RWPE2 (cell line): ENCODE measurements at regions not wholly inside any gene's neighbourhood (a gene's known extent, or its start where the extent isn't known, plus 50 kb on each side); places are given as distances from the start of the nearest gene placed in this dataset.
"Not testable (repeated sequence)": the region's sequence is repeated elsewhere in the genome, so short reads cannot be mapped to it uniquely, and the experiment has no call there.

Experiments
- ATAC-seq: fragments of 200-7000 bp; cut with Tn5 transposase; 3 replicates; pipeline ENCODE4 v1.9.1; 2021; ENCODE audit warnings: low read depth
- DNase-seq: peaks from one replicate; pipeline ENCODE4 v3.0.0-alpha.2; 2020; ENCODE audit warnings: low spot score
- H3K27ac ChIP-seq: fragments of 450-650 bp; 2 replicates; pipeline ENCODE4 v1.5.1; 2017; ENCODE audit warnings: mild to moderate bottlenecking; ENCODE audit not compliant: poor library complexity, severe bottlenecking
- H3K27me3 ChIP-seq: fragments of 250-450 bp; sonication (Bioruptor Pico); 2 replicates; pipeline ENCODE4 v1.5.1; 2021; ENCODE audit warnings: mild to moderate bottlenecking, moderate library complexity; ENCODE audit not compliant: insufficient read depth, poor library complexity, severe bottlenecking
- H3K36me3 ChIP-seq: fragments of 250-450 bp; sonication (Bioruptor Pico); 2 replicates; pipeline ENCODE4 v1.5.1; 2020; ENCODE audit warnings: low read depth, mild to moderate bottlenecking, moderate library complexity
- H3K4me1 ChIP-seq: fragments of 250-450 bp; sonication (Bioruptor Pico); 2 replicates; pipeline ENCODE4 v1.5.1; 2021; ENCODE audit warnings: mild to moderate bottlenecking, moderate library complexity; ENCODE audit not compliant: insufficient read depth, poor library complexity, severe bottlenecking
- H3K4me3 ChIP-seq: fragments of 250-450 bp; sonication (Bioruptor Pico); 2 replicates; pipeline ENCODE4 v1.5.1; 2021; ENCODE audit warnings: mild to moderate bottlenecking, moderate library complexity; ENCODE audit not compliant: severe bottlenecking
- H3K9me3 ChIP-seq: fragments of 250-450 bp; sonication (Bioruptor Pico); 2 replicates; pipeline ENCODE4 v1.5.1; 2021; ENCODE audit warnings: mild to moderate bottlenecking, moderate library complexity; ENCODE audit not compliant: severe bottlenecking
- TF ChIP-seq, protein P1 (sequence below): fragments of 450-650 bp; IDR thresholded peaks from one replicate; pipeline ENCODE4 v1.5.1; 2017; ENCODE audit warnings: mild to moderate bottlenecking, moderate library complexity; ENCODE audit not compliant: poor library complexity, severe bottlenecking

DNA sequence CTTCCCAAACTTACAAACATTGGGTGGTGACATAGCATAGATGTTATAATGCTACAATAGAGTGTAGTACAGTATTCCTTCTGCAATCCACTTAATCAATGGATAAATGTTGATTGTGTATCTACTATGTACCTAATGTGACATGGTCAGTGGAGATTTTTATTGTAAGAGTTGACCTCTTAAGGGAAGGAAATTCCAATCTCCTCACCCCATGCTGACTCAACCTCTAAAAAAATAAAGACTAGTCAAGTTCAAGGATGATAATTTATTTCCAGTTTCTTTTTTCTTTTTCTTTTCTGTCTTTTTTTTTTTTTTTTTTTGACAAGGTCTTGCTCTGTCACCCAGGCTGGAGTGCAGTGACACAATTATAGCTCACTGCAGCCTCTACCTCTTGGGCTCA is 206.5 kb upstream of the STS start:
- TF ChIP-seq, protein P1, sequence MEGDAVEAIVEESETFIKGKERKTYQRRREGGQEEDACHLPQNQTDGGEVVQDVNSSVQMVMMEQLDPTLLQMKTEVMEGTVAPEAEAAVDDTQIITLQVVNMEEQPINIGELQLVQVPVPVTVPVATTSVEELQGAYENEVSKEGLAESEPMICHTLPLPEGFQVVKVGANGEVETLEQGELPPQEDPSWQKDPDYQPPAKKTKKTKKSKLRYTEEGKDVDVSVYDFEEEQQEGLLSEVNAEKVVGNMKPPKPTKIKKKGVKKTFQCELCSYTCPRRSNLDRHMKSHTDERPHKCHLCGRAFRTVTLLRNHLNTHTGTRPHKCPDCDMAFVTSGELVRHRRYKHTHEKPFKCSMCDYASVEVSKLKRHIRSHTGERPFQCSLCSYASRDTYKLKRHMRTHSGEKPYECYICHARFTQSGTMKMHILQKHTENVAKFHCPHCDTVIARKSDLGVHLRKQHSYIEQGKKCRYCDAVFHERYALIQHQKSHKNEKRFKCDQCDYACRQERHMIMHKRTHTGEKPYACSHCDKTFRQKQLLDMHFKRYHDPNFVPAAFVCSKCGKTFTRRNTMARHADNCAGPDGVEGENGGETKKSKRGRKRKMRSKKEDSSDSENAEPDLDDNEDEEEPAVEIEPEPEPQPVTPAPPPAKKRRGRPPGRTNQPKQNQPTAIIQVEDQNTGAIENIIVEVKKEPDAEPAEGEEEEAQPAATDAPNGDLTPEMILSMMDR: no peak
- no peaks in the 10 kb centered on the region for H3K4me1 ChIP-seq
- DNase-seq: no peak
- ATAC-seq: no peak
- no peaks in the 10 kb centered on the region for H3K9me3 ChIP-seq
- no peaks in the 10 kb centered on the region for H3K36me3 ChIP-seq
- no peak overlapping the region for H3K4me3 ChIP-seq
- no peak overlapping the region for H3K27ac ChIP-seq
- no peaks in the 10 kb centered on the region for H3K27me3 ChIP-seq

DNA sequence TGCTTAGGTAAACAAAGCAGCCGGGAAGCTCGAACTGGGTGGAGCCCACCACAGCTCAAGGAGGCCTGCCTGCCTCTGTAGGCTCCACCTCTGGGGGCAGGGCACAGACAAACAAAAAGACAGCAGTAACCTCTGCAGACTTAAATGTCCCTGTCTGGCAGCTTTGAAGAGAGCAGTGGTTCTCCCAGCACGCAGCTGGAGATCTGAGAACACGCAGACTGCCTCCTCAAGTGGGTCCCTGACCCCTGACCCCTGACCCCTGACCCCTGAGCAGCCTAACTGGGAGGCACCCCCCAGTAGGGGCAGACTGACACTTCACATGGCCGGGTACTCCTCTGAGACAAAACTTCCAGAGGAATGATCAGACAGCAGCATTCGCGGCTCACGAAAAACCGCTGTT is 214.6 kb upstream of the STS start:
- H3K4me3 ChIP-seq, H3K27me3 ChIP-seq, DNase-seq, ATAC-seq, H3K36me3 ChIP-seq, H3K27ac ChIP-seq, H3K4me1 ChIP-seq, H3K9me3 ChIP-seq: not testable (repeated sequence)

DNA sequence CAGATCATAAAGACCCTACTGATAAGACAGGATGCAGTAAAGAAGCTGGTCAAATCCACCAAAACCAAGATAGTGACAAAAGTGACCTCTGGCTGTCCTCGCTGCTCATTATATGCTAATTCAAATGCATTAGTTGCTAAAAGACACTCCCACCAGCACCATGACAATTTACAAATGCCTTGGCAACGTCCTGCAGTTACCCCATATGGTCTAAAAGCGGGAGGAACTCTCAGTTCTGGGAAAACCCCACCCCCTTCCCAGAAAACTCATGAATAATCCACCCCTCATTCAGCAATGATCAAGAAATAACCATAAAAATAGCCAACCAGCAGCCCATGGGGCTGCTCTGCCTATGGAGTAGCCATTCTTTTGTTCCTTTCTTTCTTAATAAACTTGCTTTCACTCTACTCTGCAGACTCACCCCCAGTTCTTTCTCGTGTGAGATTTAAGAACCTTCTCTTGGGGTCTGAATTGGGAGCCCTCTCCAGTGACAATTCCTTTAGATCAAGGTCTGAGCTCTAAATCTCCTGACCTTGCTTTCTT is 217.1 kb upstream of the STS start:
- Histone ChIP-seq H3K36me3 (no peaks in the 10 kb centered on the region), H3K27ac (no peak overlapping the region), H3K4me1 (no peaks in the 10 kb centered on the region), H3K9me3 (no peaks in the 10 kb centered on the region), H3K4me3 (no peak overlapping the region), H3K27me3 (no peaks in the 10 kb centered on the region)
- no peak for ATAC-seq
- TF ChIP-seq, protein P1: no peak
- no peak for DNase-seq

DNA sequence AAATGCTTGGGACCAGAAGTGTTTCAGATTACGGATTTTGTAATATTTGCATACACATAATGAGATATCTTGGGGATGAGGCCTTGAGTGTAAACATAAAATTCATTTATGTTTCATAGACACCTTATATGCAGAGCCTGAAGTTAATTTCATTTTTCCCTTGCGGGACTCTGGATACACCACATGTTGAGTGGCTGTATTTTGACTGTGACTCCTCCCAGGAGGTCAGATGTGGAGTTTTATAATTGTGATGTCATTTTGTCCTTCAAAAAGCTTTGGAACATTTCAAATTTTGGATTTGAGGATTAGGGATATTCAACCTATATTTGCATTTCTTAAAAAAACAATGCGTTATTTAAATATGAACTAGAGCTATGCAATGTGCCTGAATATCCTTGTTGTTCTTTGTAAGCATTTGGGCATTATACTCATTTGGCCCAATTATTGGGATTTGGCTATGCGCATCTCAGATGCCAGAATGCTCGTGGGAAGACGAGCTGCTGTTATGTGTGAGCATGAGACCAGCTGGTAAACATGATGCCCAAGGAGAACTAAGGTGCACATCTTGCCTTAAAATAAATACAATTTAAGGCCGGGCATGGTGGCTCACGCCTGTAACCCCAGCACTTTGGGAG is 223.0 kb upstream of the STS start:
- Histone ChIP-seq H3K27me3 (no peaks in the 10 kb centered on the region), H3K4me1 (no peaks in the 10 kb centered on the region), H3K9me3 (no peaks in the 10 kb centered on the region), H3K27ac (no peak overlapping the region), H3K4me3 (no peak overlapping the region), H3K36me3 (no peaks in the 10 kb centered on the region)
- DNase-seq (no peak), ATAC-seq (no peak)
- TF ChIP-seq, protein P1: no peak

DNA sequence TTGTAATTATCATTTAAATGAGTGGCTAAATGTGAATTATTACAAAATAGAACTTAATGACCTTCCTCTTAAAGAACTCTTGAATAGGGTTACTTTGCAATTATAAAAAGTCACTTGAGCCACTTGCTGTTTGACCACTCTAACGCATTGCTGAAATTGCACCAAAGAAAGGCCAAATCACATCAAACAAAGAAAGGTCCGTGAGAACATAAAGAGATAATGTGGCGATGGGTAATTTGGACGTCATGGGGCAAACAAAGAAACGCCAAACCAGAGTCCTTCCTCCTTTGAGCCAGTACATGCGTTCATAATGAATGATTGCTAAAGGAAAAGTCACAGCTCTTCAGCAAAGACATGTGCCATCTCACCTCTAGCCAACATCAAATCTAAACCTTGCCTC is 229.8 kb upstream of the STS start:
- Histone ChIP-seq H3K36me3 (no peaks in the 10 kb centered on the region), H3K9me3 (no peaks in the 10 kb centered on the region), H3K4me1 (no peaks in the 10 kb centered on the region), H3K27me3 (no peaks in the 10 kb centered on the region), H3K4me3 (no peak overlapping the region), H3K27ac (no peak overlapping the region)
- ATAC-seq (no peak), DNase-seq (no peak)
- TF ChIP-seq, protein P1: no peak
